Right ventricle myocardium superior (tissue), 1 donor: ENCODE measurements at regions not wholly inside any gene's neighbourhood (a gene's known extent, or its start where the extent isn't known, plus 50 kb on each side); places are given as distances from the start of the nearest gene placed in this dataset.
"Not testable (repeated sequence)": the region's sequence is repeated elsewhere in the genome, so short reads cannot be mapped to it uniquely, and the experiment has no call there.

Source experiments
- ATAC-seq: fragments of 200-7000 bp; cut with Tn5 transposase; one replicate; pipeline ENCODE4 v1.9.1; 2020; ENCODE audit warnings: mild to moderate bottlenecking; ENCODE audit not compliant: poor library complexity
- DNase-seq: peaks from one replicate; pipeline ENCODE4 v3.0.0-alpha.2; 2020
- intact Hi-C: fragments of 100-400 bp; cut with DNase I; formaldehyde crosslinking; loops from one replicate; pipeline ENCODE4 v1.11.2; 2022
- donor health status: DM: no; HTN: yes; CAD: no; lungs with severe emphysema.

GRCh38 chr17:79560527-79560926 lies 50.3 kb downstream of the RBFOX3 start:
- ATAC-seq (no peak), DNase-seq (no peak)
- intact Hi-C loops, result no loop called here

- no peak for ATAC-seq
- DNase-seq, result no peak
- intact Hi-C loops, result no loop called here
Measured at GRCh38 chr17:79559111-79559887, 51.6 kb downstream of the RBFOX3 start.

- DNase-seq, result no peak
- ATAC-seq, result no peak
- intact Hi-C loops, result no loop called here
Measured at GRCh38 chr17:79558091-79558900, 52.6 kb downstream of the RBFOX3 start.

- ATAC-seq, result no peak
- intact Hi-C loops, result no loop called here
- DNase-seq, result no peak
Measured at GRCh38 chr17:79557276-79558090, 53.4 kb downstream of the RBFOX3 start.

- intact Hi-C loops, result no loop called here
- DNase-seq, result no peak
- no peak for ATAC-seq
Measured at GRCh38 chr17:79556271-79556670, 54.6 kb downstream of the RBFOX3 start.

GRCh38 chr17:79555543-79555942 lies 55.3 kb downstream of the RBFOX3 start:
- no peak for ATAC-seq
- intact Hi-C loops, result no loop called here
- DNase-seq, result no peak

- ATAC-seq, intact Hi-C loops, DNase-seq: not testable (repeated sequence)
Measured at GRCh38 chr17:79554346-79554745, 56.5 kb downstream of the RBFOX3 start.

- ATAC-seq, result no peak
- intact Hi-C loops, result no loop called here
Measured at GRCh38 chr17:79552824-79553223, 58.0 kb downstream of the RBFOX3 start.

GRCh38 chr17:79552405-79552804 lies 58.4 kb downstream of the RBFOX3 start:
- DNase-seq, result no peak
- intact Hi-C loops, result no loop called here
- no peak for ATAC-seq

More at GRCh38 chr17:79552824-79553223, 58.0 kb downstream of the RBFOX3 start:
- DNase-seq, result no peak

GRCh38 chr17:79549141-79549915 lies 61.5 kb downstream of the RBFOX3 start:
- ATAC-seq (no peak), DNase-seq (no peak)
- intact Hi-C loops, result no loop called here

GRCh38 chr17:79548116-79548515 lies 62.7 kb downstream of the RBFOX3 start:
- ATAC-seq, result no peak
- no peak for DNase-seq
- intact Hi-C loops, result no loop called here

GRCh38 chr17:79547586-79547985 lies 63.3 kb downstream of the RBFOX3 start:
- no peak for ATAC-seq
- DNase-seq, result no peak
- intact Hi-C loops, result no loop called here

- ATAC-seq, intact Hi-C loops, DNase-seq: not testable (repeated sequence)
Measured at GRCh38 chr17:79547171-79547570, 63.7 kb downstream of the RBFOX3 start.

GRCh38 chr17:79546386-79546785 lies 64.5 kb downstream of the RBFOX3 start:
- intact Hi-C loops, result no loop called here
- DNase-seq (no peak), ATAC-seq (no peak)

GRCh38 chr17:79545251-79546005 lies 65.4 kb downstream of the RBFOX3 start:
- intact Hi-C loops, result no loop called here
- no peak for ATAC-seq

GRCh38 chr17:79544142-79544914 lies 66.5 kb downstream of the RBFOX3 start:
- ATAC-seq (no peak), DNase-seq (no peak)
- intact Hi-C loops, result no loop called here

More at GRCh38 chr17:79545251-79546005, 65.4 kb downstream of the RBFOX3 start:
- no peak for DNase-seq

GRCh38 chr17:79543531-79543930 lies 67.3 kb downstream of the RBFOX3 start:
- ATAC-seq (no peak), DNase-seq (no peak)
- intact Hi-C loops, result no loop called here
